Neural cell (in vitro differentiated cells): ENCODE measurements at regions not wholly inside any gene's neighbourhood (a gene's known extent, or its start where the extent isn't known, plus 50 kb on each side); places are given as distances from the start of the nearest gene placed in this dataset.

Source experiments
- POLR2AphosphoS5 ChIP-seq: IDR thresholded peaks from 2 replicates; pipeline ENCODE4 v1.6.1; 2012
- TF ChIP-seq, protein P1 (sequence below): fragments of 450-650 bp; IDR thresholded peaks from 2 replicates; pipeline ENCODE4 v1.5.1; 2014; ENCODE audit warnings: antibody characterized with exemption, mild to moderate bottlenecking, moderate library complexity; ENCODE audit not compliant: poor library complexity, severe bottlenecking

GRCh38 chr7:45973725-45974532 lies 52.9 kb upstream of the IGFBP3 start:
- TF ChIP-seq, protein P1, sequence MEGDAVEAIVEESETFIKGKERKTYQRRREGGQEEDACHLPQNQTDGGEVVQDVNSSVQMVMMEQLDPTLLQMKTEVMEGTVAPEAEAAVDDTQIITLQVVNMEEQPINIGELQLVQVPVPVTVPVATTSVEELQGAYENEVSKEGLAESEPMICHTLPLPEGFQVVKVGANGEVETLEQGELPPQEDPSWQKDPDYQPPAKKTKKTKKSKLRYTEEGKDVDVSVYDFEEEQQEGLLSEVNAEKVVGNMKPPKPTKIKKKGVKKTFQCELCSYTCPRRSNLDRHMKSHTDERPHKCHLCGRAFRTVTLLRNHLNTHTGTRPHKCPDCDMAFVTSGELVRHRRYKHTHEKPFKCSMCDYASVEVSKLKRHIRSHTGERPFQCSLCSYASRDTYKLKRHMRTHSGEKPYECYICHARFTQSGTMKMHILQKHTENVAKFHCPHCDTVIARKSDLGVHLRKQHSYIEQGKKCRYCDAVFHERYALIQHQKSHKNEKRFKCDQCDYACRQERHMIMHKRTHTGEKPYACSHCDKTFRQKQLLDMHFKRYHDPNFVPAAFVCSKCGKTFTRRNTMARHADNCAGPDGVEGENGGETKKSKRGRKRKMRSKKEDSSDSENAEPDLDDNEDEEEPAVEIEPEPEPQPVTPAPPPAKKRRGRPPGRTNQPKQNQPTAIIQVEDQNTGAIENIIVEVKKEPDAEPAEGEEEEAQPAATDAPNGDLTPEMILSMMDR, result no peak
- no peak for TF ChIP-seq POLR2AphosphoS5
